Left ventricle myocardium inferior (tissue), 1 donor: ENCODE measurements at regions not wholly inside any gene's neighbourhood (a gene's known extent, or its start where the extent isn't known, plus 50 kb on each side); places are given as distances from the start of the nearest gene placed in this dataset.
A peak's percentile ranks its signal among the peaks of the same experiment; 100 is the strongest.

ENCODE experiments used
- DNase-seq: peaks from one replicate; pipeline ENCODE4 v3.0.0-alpha.2; 2020
- H3K27ac ChIP-seq: fragments of 200-600 bp; replicated peaks from 2 replicates; pipeline ENCODE4 v1.8.0; 2021
- H3K27me3 ChIP-seq: fragments of 200-600 bp; 2 replicates; pipeline ENCODE4 v1.8.0; 2021; ENCODE audit warnings: low read depth
- H3K36me3 ChIP-seq: fragments of 200-600 bp; 2 replicates; pipeline ENCODE4 v1.8.0; 2021
- H3K4me1 ChIP-seq: fragments of 200-600 bp; 2 replicates; pipeline ENCODE4 v1.8.0; 2021
- H3K4me3 ChIP-seq: fragments of 200-600 bp; 2 replicates; pipeline ENCODE4 v1.8.0; 2021; ENCODE audit warnings: mild to moderate bottlenecking, moderate library complexity
- H3K9me3 ChIP-seq: fragments of 200-600 bp; replicated peaks from 2 replicates; pipeline ENCODE4 v1.8.0; 2021
- CTCF ChIP-seq: fragments of 200-600 bp; IDR thresholded peaks from 2 replicates; pipeline ENCODE4 v1.8.0; 2021; ENCODE audit warnings: antibody characterized with exemption, mild to moderate bottlenecking, borderline replicate concordance
- intact Hi-C: fragments of 100-400 bp; cut with micrococcal nuclease; formaldehyde crosslinking; loops from one replicate; pipeline ENCODE4 v1.11.0; 2022
- donor health status: DM: no; HTN: yes; CAD: no; lungs with severe emphysema.

DNA sequence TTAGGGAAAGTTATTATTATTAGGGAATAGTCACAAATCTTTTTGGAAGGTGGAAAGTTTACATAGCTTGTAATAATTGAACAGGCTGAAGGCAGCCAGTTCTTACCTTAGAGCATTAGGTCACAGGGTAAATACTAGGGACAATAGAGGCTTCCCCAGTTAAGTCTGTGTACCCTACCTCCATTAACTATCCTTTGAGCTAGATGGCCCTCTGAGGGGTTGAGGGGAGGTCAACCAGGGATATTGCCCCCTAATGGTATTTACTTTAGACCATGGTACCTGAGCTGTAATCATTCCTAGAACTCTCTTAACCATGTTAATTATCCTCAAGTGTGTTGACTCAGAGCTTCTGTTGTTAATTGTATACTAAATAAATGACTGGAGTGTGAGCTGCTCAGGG lies 120.5 kb upstream of the SCN7A start:
- Histone ChIP-seq H3K4me3 (no peak overlapping the region), H3K36me3 (no peaks in the 10 kb centered on the region), H3K27ac (no peak overlapping the region), H3K9me3 (peaks cover 17% of the 10 kb centered on the region), H3K27me3 (peaks cover 3% of the 10 kb centered on the region), H3K4me1 (no peaks in the 10 kb centered on the region)
- TF ChIP-seq CTCF = no peak
- intact Hi-C loops = no loop called here
- no peak for DNase-seq

DNA sequence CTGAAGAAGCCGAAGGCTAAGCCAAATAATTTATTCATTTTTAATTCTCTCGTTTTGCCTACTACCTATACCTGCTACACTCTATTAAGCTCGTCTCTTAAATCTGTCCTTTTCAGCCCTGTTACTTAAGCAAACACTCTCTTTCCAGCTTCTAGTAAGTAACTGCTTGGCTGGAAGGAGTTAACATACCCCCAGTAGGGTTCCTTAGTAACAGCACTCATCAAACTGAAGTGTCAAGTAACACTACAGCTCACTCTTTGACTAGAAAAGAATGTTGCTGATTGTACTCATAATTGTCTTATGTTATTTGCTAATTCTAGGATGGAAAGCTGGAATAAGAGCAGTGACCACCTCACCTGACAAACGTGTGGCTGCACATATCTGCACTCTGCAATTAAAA lies 120.0 kb upstream of the SCN7A start:
- Histone ChIP-seq H3K4me3 (no peak overlapping the region), H3K9me3 (peaks cover 17% of the 10 kb centered on the region), H3K36me3 (no peaks in the 10 kb centered on the region), H3K4me1 (no peaks in the 10 kb centered on the region), H3K27ac (no peak overlapping the region), H3K27me3 (peaks cover 3% of the 10 kb centered on the region)
- DNase-seq = no peak
- intact Hi-C loops = no loop called here
- TF ChIP-seq CTCF = no peak

GRCh38 chr2:166613226-166613625 lies 119.2 kb upstream of the SCN7A start:
- no peak for DNase-seq
- H3K36me3 ChIP-seq = no peaks in the 10 kb centered on the region
- peaks cover 3% of the 10 kb centered on the region for H3K27me3 ChIP-seq
- H3K9me3 ChIP-seq = peaks cover 17% of the 10 kb centered on the region
- H3K4me3 ChIP-seq = no peak overlapping the region
- no peak overlapping the region for H3K27ac ChIP-seq
- TF ChIP-seq CTCF = no peak
- no peaks in the 10 kb centered on the region for H3K4me1 ChIP-seq
- intact Hi-C loops = no loop called here

- no peak for TF ChIP-seq CTCF
These were observed 118.2 kb upstream of the SCN7A start for GRCh38 chr2:166612214-166612613.

DNA sequence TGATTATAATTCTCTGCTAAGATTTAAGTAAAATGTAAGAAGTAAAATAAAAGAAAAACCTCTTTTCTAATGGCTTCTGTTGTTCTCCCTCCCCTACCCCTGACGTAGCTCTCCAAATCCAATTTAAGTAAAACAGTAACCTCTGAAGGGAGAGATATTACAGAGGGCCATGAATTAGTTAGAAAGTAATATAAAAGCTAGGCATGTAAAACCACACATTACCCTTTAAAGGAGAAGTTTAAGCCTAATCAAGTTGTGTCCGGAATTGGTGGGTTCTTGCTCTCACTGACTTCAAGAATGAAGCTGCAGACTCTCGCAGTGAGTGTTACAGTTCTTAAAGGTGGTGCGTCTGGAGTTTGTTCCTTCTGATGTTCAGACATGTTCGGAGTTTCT lies 116.9 kb upstream of the SCN7A start:
- intact Hi-C loops = no loop called here
- no peak for DNase-seq
- Histone ChIP-seq H3K27ac (no peak overlapping the region), H3K9me3 (peaks cover 5% of the 10 kb centered on the region), H3K4me3 (peak overlapping the region; percentile 19), H3K27me3 (peaks cover 3% of the 10 kb centered on the region), H3K4me1 (no peaks in the 10 kb centered on the region), H3K36me3 (no peaks in the 10 kb centered on the region)
- TF ChIP-seq CTCF = no peak

More at GRCh38 chr2:166612214-166612613, 118.2 kb upstream of the SCN7A start:
- H3K36me3 ChIP-seq = no peaks in the 10 kb centered on the region
- H3K27ac ChIP-seq = no peak overlapping the region
- intact Hi-C loops = no loop called here
- DNase-seq = no peak
- H3K9me3 ChIP-seq = peaks cover 12% of the 10 kb centered on the region
- no peak overlapping the region for H3K4me3 ChIP-seq
- no peaks in the 10 kb centered on the region for H3K4me1 ChIP-seq
- peaks cover 3% of the 10 kb centered on the region for H3K27me3 ChIP-seq
